COR-L47 (cell line): ENCODE measurements at regions not wholly inside any gene's neighbourhood (a gene's known extent, or its start where the extent isn't known, plus 50 kb on each side); places are given as distances from the start of the nearest gene placed in this dataset.

Experiments used
- DNase-seq: peaks from one replicate; lab custom pipeline; 2025; lab: John Stamatoyannopoulos, UW

GRCh38 chr16:9302072-9302471 is 210.6 kb downstream of the HAPSTR1 start:
- DNase-seq = no peak

- no peak for DNase-seq
Observed at GRCh38 chr16:9306753-9307152, 215.3 kb downstream of the HAPSTR1 start.

GRCh38 chr16:9307446-9307845 is 216.0 kb downstream of the HAPSTR1 start:
- no peak for DNase-seq

DNA sequence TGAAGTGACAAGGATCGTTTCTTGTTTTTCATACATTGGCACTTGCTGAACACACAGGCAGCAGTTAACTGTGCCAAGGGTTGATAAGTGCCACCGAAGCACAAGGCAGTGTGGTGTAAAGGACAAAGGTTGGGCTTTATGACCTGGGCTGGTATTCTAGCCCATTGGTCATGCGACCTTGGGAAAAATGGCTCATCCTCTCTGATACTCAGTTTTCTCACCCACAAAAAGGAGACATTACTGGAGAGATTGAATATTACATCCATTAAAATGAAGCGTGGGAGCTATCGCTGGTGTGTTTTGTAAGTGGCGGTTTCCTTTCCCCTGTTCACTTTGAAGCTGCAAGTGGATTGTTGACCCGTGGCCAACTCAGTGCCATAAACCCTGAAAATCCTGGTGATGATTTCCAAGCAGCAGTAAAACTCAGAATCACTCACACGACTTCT is 216.9 kb downstream of the HAPSTR1 start:
- DNase-seq = no peak

GRCh38 chr16:9308850-9309249 is 217.4 kb downstream of the HAPSTR1 start:
- DNase-seq = no peak

DNA sequence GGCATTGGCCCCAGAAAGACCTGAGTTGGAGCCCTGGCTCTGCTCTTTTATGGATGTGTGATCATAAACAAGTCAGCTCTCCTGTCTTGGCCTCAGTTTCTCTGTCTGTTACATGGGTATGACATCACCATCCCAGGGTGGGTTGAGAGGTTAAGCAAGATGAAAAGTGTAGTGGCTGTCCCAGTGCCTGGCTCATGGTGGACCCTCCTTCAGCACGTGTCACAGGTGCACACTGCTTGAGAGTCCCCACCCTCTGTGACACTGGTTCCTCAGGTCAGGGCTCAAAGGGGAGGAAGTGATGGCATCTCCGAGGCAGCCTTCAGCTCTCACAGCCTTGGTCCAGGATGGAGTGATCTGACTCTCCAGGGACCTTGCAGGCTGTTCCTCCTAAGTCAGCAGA is 218.4 kb downstream of the HAPSTR1 start:
- DNase-seq = no peak

DNA sequence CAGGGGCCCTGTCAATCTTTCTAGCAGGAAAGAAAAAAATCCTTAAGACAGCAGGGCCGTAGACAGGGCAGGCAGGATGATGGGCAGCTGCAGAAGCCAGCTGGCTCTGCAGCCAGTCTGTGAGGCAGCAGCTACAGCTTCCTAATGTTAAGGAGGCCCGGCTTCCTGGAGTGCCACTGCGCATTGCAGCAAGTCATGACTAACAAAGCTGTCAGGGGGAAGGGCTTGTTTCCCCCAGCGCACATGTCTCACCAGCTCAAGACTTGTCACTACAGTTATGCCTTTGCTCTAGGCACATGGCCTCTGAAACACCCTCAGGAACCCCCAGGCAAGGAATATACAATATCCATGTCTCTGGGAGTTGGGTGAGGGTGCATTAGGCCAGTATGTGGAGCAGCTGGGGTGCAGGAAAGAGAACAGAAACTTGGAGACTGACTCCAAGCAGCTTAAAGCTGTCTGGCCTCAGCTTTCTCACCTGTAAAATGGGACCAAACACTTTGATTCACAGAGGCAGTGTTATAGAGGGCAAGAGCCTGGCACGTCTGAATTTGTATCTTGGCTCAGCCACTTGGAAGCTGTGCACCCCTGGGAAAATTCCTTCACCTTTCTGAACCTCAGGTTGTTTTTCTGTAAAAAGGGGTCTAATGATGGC is 220.0 kb downstream of the HAPSTR1 start:
- DNase-seq = no peak

- DNase-seq = no peak
Observed at GRCh38 chr16:9316008-9316407, 224.6 kb downstream of the HAPSTR1 start.

- no peak for DNase-seq
Observed at GRCh38 chr16:9316615-9317014, 225.2 kb downstream of the HAPSTR1 start.

- no peak for DNase-seq
Observed at GRCh38 chr16:9318764-9319163, 227.3 kb downstream of the HAPSTR1 start.

GRCh38 chr16:9322769-9323168 is 231.3 kb downstream of the HAPSTR1 start:
- DNase-seq = no peak

DNA sequence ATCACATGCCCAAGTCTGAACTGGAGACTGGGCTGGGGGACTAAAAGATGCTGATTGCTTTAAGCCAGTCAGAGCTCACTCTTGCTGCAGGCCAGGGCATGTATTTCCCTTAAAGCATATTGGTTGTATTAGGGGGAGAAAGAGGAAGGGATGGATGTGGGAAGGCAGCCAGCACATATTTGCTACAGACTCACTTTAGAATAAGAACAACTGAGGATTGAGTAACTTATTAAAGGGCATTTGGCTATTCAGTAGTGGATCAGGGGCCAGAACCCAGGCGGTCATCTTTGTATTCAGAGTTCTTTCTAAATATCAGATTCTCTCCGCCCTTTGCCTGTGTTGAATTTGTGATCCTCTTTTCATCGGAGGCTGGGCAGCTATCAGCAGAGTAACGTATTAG is 231.7 kb downstream of the HAPSTR1 start:
- no peak for DNase-seq

- DNase-seq = no peak
Observed at GRCh38 chr16:9327253-9327652, 235.8 kb downstream of the HAPSTR1 start.

- no peak for DNase-seq
Observed at GRCh38 chr16:9328411-9328810, 237.0 kb downstream of the HAPSTR1 start.

DNA sequence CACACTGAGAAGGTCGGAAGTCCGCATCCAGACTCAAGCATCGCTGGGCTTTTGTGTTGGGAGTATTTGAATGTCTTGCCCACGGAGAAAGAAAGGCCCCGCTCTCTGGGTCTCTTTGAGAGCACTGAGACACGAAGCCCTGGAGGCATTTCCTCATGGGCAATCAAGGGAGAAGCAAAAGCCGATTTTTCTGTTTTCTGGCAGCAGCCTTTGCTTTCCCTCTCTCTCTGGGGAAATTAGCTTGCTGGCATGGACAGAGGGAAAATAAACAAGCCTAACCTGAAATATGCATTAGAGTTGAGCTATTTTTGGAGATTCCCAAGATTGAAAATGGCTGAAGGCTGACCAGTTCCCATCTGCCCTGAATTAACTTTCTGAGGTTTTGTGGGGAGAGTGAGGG is 238.7 kb downstream of the HAPSTR1 start:
- DNase-seq = no peak

GRCh38 chr16:9331503-9331902 is 240.1 kb downstream of the HAPSTR1 start:
- no peak for DNase-seq

GRCh38 chr16:9332574-9333148 is 241.2 kb downstream of the HAPSTR1 start:
- no peak for DNase-seq

GRCh38 chr16:9333469-9333868 is 242.0 kb downstream of the HAPSTR1 start:
- no peak for DNase-seq

GRCh38 chr16:9334103-9334502 is 242.7 kb downstream of the HAPSTR1 start:
- no peak for DNase-seq

DNA sequence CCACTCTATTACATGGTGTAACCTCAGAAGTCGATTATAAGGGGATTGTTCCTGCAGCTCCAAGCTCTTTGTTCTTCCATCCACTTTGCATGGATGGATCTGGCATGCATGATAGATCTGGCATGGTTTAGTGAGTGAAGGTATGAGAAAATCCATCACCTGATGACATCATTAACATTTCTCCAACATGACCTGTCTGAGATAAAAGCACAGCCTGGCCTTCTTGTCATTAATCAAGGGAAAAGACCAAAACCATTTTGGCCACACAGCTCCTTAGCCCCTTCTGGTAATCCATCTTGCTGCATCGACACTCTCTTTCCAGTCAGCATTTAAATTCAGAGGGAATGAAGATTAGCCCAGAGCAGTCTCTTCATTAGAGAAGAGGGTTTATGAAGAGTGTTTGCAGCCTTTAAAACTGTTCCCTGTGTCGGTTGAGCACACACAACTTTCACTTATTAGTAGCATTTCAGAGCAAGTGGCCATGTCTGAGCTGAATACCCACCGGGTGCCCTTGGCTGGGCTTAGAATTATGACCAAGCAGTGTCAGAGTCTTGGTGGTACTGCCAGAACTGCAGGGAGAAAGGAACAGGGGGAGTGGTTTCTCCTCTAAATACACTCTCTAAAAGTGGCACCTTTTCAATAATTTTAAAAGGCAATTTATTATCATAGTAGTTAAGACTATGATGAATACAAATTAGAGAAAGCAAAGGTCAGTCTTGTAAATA is 246.0 kb downstream of the HAPSTR1 start:
- DNase-seq = no peak

DNA sequence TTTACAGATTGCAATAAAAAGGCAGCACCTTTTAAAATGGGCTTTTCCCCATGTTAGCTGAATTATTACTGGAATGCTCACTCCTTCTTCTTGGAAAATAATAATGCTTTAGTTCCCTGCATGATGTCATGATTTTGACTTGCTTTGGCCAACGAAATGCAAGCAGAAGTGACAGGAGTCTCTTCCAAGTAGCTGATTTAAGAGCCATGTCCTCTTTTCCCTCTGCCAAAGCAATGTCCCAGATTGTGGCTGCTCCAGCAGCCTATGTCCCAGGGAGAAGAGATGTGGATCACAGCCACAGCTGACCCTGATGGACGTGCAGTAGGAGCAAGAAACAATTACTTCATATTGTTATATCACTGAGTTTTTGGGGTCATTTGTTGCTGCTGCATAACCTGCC is 246.6 kb downstream of the HAPSTR1 start:
- DNase-seq = no peak

DNA sequence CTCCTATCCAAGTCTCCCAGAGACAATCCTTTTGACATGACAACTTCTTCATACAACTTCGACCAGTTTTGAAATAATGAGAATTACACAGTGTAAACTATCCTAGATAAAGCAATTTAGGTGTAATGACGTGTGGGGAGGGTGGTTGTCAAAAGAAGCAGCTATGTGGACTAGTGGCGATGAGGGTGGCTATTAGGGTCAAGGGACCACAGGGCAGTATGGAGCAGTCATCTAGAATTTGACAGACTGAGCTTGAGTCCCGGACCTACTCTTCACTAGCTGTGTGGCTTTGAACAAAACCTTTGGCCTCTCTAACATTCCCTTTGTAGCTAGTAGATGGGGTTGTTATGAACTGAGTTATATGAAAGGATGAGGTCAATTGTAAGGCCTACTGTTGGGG is 247.1 kb downstream of the HAPSTR1 start:
- DNase-seq = no peak

DNA sequence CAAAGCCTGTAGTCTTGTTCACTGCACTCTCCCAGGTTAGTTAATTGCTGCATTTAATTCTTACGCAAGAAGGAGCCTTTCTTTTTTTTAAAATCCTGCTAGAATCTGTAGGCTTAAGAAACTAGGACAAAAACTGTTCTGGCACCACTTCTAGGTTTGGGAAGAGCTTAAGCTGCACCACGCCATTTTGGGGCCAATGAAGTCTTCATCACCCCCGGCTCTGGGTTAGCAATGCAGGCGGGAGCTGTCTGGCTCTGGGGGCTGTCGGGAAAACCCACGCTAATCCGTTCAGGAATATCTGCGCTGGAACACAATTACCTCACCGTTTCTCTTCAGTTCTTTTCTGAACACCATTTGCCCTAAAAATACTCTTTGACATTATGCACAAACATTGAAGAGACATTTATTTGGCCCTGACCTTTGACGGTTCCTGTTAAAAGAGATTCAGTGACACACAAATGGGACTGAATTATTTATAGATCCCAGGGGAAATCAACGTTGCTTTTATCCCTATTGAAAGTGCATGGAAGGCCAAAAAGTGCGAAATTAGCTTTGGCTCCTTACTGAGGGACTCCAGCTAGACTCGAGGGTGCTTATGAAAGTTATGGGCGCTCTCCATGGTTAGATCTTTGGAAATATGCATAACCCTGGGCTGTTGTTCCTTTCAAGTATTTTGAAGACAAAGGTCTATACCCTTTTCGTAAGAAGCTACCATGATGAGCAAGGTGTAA is 249.2 kb downstream of the HAPSTR1 start:
- DNase-seq = no peak
